Activated T-helper 2 cell treated with anti-CD3 and anti-CD28 coated beads, Interferon-gamma antibody, Interleukin-2, Interleukin-4, amounts not matched to agents 10 μg/mL and 5 μg/mL and 100 μg/mL, durations not matched to agents 14 hours and 24 hours and 36 hours (primary cell): ENCODE measurements at regions not wholly inside any gene's neighbourhood (a gene's known extent, or its start where the extent isn't known, plus 50 kb on each side); places are given as distances from the start of the nearest gene placed in this dataset.
"Not testable (repeated sequence)": the region's sequence is repeated elsewhere in the genome, so short reads cannot be mapped to it uniquely, and the experiment has no call there.

ENCODE experiments used
- DNase-seq: peaks from one replicate; pipeline ENCODE4 v3.0.0; 2021; ENCODE audit warnings: low spot score
- H3K27ac Mint-ChIP-seq: one replicate; pipeline ENCODE4 v1.8.0; 2021; ENCODE audit warnings: mixed read lengths
- H3K27me3 Mint-ChIP-seq: one replicate; pipeline ENCODE4 v1.8.0; 2021; ENCODE audit warnings: low read depth, mixed read lengths
- H3K36me3 Mint-ChIP-seq: one replicate; pipeline ENCODE4 v1.8.0; 2021; ENCODE audit warnings: low read depth, mixed read lengths
- H3K4me1 Mint-ChIP-seq: one replicate; pipeline ENCODE4 v1.8.0; 2021; ENCODE audit warnings: low read depth, mixed read lengths
- H3K4me3 Mint-ChIP-seq: one replicate; pipeline ENCODE4 v1.8.0; 2021; ENCODE audit warnings: low read depth, mild to moderate bottlenecking, moderate library complexity, mixed read lengths
- H3K9me3 Mint-ChIP-seq: one replicate; pipeline ENCODE4 v1.8.0; 2021; ENCODE audit warnings: mixed read lengths
- intact Hi-C: fragments of 100-400 bp; cut with micrococcal nuclease; formaldehyde crosslinking; loops from one replicate; pipeline ENCODE4 v1.15.1; 2023

DNA sequence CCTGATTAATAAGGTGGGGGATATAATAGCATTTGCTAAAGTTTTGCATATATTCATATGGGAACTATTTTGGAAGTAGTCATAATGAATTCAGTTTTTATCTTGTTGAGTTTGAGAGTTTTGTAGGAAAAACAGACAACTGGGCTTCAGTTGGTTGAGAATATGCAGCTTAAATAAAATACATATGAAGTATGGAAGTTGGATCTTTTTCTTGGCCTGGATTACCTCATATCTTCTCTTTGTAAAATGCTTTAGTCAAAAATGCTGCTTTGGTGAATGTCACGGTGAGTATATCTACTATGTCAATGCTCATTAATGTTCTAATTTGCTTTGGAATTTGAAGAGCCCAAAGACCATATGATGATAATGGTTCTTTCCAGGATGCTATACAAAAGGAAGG is 552.2 kb upstream of the LMO3 start:
- Mint-ChIP-seq H3K4me1 (no peaks in the 10 kb centered on the region), H3K27ac (no peak overlapping the region), H3K4me3 (no peak overlapping the region), H3K36me3 (no peaks in the 10 kb centered on the region), H3K9me3 (peaks cover 38% of the 10 kb centered on the region), H3K27me3 (no peaks in the 10 kb centered on the region)
- DNase-seq = no peak
- intact Hi-C loops = no loop called here

DNA sequence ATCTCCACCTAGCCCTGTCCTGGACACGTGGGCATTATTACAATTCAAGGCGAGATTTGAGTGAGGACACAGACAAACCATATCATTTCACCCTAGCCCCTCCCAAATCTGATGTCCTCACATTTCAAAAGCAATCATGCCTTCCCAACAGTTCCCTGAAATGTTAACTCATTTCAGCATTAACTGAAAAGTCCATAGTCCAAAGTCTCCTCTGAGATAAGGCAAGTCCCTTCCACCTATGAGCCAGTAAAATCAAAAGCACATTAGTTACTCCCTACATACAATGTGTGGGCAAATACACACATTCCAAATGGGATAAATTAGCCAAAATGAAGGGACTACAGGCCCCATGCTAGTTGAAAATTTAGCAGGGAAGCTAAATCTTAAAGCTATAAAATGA is 546.0 kb upstream of the LMO3 start:
- no peaks in the 10 kb centered on the region for H3K36me3 Mint-ChIP-seq
- H3K27ac Mint-ChIP-seq = no peak overlapping the region
- H3K27me3 Mint-ChIP-seq = no peaks in the 10 kb centered on the region
- H3K9me3 Mint-ChIP-seq = peaks cover 43% of the 10 kb centered on the region
- H3K4me1 Mint-ChIP-seq = no peaks in the 10 kb centered on the region
- no peak for DNase-seq
- intact Hi-C loops = no loop called here
- no peak overlapping the region for H3K4me3 Mint-ChIP-seq

DNA sequence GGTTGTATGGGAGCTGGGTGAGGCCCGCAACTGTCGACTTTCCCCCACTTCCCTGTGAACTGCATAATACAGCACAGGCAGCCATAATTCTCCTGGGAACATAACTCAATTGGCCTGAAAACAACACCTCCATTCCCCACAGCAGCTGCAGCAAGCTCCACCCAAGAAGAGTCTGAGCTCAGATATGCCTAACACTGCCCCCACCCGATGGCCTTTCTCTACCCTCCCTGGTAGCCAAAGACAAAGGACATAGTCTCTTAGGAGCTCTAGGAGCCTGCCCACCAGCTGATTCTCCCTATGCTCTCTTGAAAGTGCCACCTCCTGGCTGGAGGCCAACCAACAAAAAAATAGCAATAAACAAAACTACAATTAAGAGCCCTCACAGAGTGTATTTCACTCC is 542.7 kb upstream of the LMO3 start:
- no peak overlapping the region for H3K27ac Mint-ChIP-seq
- H3K4me1 Mint-ChIP-seq = no peaks in the 10 kb centered on the region
- no peak for DNase-seq
- no peak overlapping the region for H3K4me3 Mint-ChIP-seq
- H3K9me3 Mint-ChIP-seq = peaks cover 43% of the 10 kb centered on the region
- H3K36me3 Mint-ChIP-seq = no peaks in the 10 kb centered on the region
- intact Hi-C loops = no loop called here
- no peaks in the 10 kb centered on the region for H3K27me3 Mint-ChIP-seq

DNA sequence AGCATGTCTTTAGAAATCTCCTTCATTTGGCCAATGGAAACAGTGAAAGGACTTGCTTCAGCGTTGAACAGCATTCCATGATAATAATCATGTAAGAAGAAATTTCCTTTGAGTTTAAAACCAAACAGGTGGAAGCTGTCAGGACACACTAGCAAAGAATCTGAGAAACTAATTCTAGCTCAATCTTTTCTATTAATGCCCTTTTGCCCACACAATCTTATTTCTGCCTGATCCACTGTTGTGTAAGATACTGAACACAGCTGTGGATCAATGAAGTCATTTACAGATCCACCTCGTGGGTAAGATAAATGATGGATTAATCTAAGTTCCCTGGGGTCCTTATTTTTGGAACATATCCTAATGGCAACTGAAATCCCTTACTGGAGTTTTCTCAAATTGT is 536.9 kb upstream of the LMO3 start:
- intact Hi-C loops = no loop called here
- H3K4me3 Mint-ChIP-seq = no peak overlapping the region
- H3K36me3 Mint-ChIP-seq = no peaks in the 10 kb centered on the region
- H3K27ac Mint-ChIP-seq = no peak overlapping the region
- H3K27me3 Mint-ChIP-seq = no peaks in the 10 kb centered on the region
- no peak for DNase-seq
- peaks cover 45% of the 10 kb centered on the region for H3K9me3 Mint-ChIP-seq
- no peaks in the 10 kb centered on the region for H3K4me1 Mint-ChIP-seq

DNA sequence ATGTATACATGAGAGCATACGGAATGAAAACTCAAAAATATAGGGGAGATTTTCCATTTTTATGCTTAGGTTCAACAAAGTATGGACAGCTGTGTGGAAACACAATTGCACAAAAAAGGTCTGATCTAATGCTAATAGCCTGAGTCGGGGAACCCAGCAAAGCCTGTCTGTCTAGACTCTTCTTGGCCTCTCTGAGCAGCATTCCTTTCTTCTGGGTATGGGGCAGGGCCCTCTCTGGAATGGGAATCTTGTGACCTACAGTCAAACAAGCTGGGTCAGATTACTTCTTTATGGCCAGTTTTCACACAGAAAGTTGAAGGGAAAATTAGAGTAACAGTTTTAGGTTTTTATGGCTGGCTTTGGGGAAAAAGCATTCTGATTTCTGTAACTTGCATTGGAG is 534.0 kb upstream of the LMO3 start:
- Mint-ChIP-seq H3K4me3 (no peak overlapping the region), H3K9me3 (peaks cover 37% of the 10 kb centered on the region), H3K36me3 (no peaks in the 10 kb centered on the region), H3K27ac (no peak overlapping the region), H3K4me1 (no peaks in the 10 kb centered on the region), H3K27me3 (no peaks in the 10 kb centered on the region)
- intact Hi-C loops = no loop called here
- DNase-seq = no peak

DNA sequence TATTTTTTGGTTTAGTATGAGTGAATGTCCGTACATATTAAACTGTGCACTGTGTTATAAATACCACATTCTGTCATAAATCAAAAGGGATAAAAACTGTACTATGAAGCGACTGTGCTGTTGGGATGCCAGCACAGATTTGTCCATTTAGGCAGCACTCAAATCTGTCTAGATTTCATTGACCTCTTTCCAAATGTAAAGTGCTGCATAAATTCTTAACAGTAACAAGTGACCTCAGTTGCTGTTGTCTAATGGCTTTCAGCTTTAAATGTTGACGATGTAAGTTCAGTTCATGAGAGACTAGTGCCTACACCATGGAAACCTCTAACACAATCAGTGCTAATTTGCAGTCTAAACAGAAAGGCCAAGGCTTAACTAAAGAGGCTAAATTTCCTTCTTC is 531.4 kb upstream of the LMO3 start:
- Mint-ChIP-seq H3K9me3 (peaks cover 21% of the 10 kb centered on the region), H3K36me3 (no peaks in the 10 kb centered on the region)

DNA sequence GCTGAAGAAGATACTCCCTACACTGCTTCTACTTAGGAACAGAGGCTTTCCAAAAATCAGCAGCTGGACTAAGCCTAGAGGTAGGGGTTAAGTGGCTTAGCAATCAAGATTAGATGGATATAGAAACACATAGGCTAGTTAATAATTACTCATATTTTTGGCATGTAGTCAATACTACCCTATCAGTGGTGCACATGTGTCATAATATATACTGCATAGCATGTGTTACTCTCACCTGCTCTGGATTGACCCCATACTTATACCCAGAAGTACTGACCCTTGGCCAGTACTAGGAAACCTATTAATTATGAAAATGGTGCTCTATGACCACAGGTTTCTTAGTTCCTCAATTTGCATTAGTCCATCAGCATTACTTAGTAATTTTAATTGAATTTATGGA is 528.4 kb upstream of the LMO3 start:
- Mint-ChIP-seq H3K4me1 (no peaks in the 10 kb centered on the region), H3K27me3 (no peaks in the 10 kb centered on the region), H3K27ac (no peak overlapping the region), H3K4me3 (no peak overlapping the region), H3K36me3 (no peaks in the 10 kb centered on the region), H3K9me3 (peaks cover 11% of the 10 kb centered on the region)
- intact Hi-C loops = no loop called here
- DNase-seq = no peak

More for the DNA sequence above, 531.4 kb upstream of the LMO3 start:
- no peak overlapping the region for H3K4me3 Mint-ChIP-seq
- no peak overlapping the region for H3K27ac Mint-ChIP-seq
- intact Hi-C loops = no loop called here
- no peaks in the 10 kb centered on the region for H3K27me3 Mint-ChIP-seq
- DNase-seq = no peak
- no peaks in the 10 kb centered on the region for H3K4me1 Mint-ChIP-seq

DNA sequence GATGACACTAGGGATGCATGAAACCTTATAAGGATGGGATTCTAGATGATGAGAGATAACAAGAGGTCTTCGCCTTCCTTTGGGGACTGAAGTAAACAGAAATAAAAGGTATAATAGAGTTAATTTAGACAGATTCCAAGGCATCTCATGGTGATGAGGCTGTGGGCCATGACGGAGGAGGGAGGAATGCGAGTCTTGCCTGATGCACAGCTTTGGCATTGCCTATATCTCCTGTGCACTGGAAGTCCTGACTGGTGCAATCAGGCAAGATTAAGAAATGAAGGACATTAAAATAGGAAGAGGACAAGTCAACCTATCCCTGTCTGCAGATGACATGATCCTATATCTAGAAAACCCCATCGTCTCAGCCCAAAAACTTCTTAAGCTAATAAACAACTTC is 526.4 kb upstream of the LMO3 start:
- Mint-ChIP-seq H3K27me3 (no peaks in the 10 kb centered on the region), H3K4me1 (no peaks in the 10 kb centered on the region), H3K4me3 (no peak overlapping the region), H3K36me3 (no peaks in the 10 kb centered on the region), H3K9me3 (peaks cover 6% of the 10 kb centered on the region), H3K27ac (no peak overlapping the region)
- intact Hi-C loops = no loop called here
- DNase-seq = no peak

DNA sequence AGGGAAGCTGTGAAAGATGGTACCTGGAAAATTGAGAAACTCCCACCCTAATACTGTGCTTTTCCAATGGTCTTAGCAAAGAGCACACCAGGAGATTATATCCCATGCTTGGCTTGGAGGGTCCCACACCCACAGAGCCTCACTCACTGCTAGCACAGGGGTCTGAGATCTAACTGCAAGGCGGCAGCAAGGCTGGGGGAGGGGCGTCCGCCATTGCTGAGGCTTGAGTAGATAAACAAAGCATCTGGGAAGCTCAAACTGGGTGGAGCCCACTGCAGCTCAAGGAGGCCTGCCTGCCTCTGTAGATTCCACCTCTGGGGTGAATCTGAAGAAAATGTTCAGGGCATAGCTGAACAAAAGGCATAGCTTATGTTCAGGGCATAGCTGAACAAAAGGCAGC is 510.6 kb upstream of the LMO3 start:
- H3K4me3 Mint-ChIP-seq, DNase-seq, H3K4me1 Mint-ChIP-seq, H3K27me3 Mint-ChIP-seq, H3K27ac Mint-ChIP-seq, intact Hi-C loops, H3K36me3 Mint-ChIP-seq: not testable (repeated sequence)
- peaks cover 45% of the 10 kb centered on the region for H3K9me3 Mint-ChIP-seq

DNA sequence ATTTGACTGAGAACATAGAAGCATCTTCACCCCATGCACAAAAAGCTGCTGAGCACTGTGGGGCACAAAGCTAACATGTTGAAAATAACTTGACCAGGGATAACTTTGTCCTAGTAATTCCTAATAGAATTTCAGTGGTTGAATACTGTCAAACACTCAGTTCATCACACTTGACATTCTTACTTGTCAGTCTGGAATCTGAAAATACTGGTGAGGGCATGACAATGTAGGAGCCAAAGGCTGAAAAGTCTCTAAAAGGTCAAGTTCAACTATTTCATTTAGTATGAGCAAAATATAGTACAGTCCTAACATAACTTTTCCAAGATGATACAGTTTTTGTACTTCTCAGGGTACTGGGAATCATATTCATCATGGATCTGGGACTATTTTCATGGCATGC is 504.4 kb upstream of the LMO3 start:
- Mint-ChIP-seq H3K27ac (no peak overlapping the region), H3K4me3 (no peak overlapping the region), H3K9me3 (peaks cover 40% of the 10 kb centered on the region), H3K27me3 (no peaks in the 10 kb centered on the region), H3K36me3 (no peaks in the 10 kb centered on the region), H3K4me1 (no peaks in the 10 kb centered on the region)
- DNase-seq = no peak
- intact Hi-C loops = no loop called here

DNA sequence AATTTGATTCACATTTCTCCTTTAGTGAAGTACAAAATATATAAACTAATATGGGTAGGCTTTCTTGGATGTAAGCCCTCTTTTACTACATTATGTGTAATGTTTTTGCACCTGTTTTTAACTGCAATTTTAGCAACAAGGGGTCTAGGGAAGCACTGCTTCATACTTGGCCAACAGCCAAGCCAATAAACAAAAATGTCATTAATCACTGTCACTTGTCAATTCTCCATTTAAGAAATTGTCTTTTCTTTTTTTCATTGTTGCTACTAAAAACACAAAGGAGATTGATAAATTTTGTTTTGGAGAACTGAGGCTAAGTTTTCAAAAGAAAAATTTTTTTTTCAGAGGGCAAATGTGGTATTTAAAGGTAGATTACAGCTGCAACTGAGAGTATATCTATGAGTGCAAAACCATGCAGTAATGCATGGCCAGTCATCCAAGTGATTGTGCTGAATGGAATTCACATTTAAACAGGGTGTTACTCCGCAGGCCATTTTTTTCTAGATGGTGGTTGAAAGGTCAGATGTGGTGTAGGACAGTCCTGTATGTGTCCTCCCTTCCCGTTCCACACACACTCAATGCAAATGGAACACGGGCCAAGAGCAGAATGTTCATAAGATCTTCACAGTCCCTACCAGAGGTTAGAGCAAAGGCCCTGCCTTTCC is 503.0 kb upstream of the LMO3 start:
- no peak overlapping the region for H3K27ac Mint-ChIP-seq
- no peak overlapping the region for H3K4me3 Mint-ChIP-seq
- peaks cover 41% of the 10 kb centered on the region for H3K9me3 Mint-ChIP-seq
- no peaks in the 10 kb centered on the region for H3K4me1 Mint-ChIP-seq
- intact Hi-C loops = no loop called here
- H3K27me3 Mint-ChIP-seq = no peaks in the 10 kb centered on the region
- no peaks in the 10 kb centered on the region for H3K36me3 Mint-ChIP-seq
- DNase-seq = no peak

DNA sequence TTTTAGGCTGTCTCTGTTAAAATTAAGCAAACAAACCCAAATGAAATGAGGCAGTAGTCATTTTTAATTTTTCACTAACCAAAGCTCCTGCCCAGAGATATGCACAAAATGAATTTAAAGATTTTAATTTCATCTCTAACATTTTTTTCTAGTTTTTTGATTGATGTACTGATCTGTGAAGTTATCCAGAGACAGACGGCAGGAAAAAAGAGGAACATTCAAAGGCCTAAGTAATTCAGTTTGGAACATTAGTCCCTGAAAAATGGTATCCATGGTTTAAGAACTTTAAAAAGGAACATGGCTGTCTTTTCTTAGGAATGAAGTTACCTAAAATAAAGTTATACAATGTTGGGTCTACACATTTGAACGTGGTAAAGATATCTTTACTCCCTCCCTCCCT is 498.8 kb upstream of the LMO3 start:
- H3K27me3 Mint-ChIP-seq = no peaks in the 10 kb centered on the region
- H3K36me3 Mint-ChIP-seq = no peaks in the 10 kb centered on the region
- DNase-seq = no peak

DNA sequence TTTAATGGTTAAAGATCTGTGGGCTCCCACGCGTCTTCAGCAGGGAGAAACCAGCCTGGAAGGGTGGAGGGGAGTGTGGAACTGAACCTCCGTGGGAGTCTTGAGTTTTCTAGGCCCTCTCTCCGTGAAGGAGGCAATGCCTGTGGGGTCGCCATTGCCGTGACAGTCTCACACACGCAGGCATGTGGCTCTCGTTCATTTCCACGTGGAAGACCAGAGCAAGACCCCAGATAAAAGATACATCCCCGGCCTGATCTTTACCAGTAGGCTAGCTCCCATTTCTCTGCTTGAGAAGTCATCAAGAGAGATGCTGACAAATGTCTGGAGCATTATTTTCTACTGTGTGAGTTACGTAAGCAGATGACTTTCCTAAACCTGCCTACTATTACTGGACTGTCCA is 491.7 kb upstream of the LMO3 start:
- Mint-ChIP-seq H3K27ac (no peak overlapping the region), H3K9me3 (peaks cover 49% of the 10 kb centered on the region), H3K4me3 (no peak overlapping the region), H3K36me3 (no peaks in the 10 kb centered on the region), H3K27me3 (no peaks in the 10 kb centered on the region), H3K4me1 (no peaks in the 10 kb centered on the region)
- no peak for DNase-seq
- intact Hi-C loops = no loop called here

More for the DNA sequence above, 498.8 kb upstream of the LMO3 start:
- Mint-ChIP-seq H3K9me3 (peaks cover 44% of the 10 kb centered on the region), H3K4me1 (no peaks in the 10 kb centered on the region), H3K4me3 (no peak overlapping the region), H3K27ac (no peak overlapping the region)
- intact Hi-C loops = no loop called here

DNA sequence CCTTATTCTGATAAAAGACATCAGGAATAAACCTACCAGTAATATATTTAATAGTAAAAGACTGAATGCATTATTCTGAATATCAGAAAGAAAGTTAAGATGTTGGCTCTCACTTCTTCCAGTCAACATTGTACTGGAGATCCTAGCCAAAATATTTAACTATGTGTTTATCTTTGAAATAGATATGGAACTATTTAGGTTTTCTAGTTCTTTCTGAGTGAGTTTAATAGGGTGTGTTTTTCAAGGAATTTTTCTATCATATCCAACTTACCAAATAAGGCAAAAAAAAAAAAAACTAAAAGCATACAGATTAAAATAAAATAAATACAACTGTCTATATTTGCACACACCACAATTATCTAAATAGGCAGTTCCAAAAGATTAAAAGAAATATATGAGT is 478.9 kb upstream of the LMO3 start:
- H3K27ac Mint-ChIP-seq = no peak overlapping the region
- H3K36me3 Mint-ChIP-seq = no peaks in the 10 kb centered on the region
- intact Hi-C loops = no loop called here
- H3K4me3 Mint-ChIP-seq = no peak overlapping the region
- no peaks in the 10 kb centered on the region for H3K4me1 Mint-ChIP-seq
- H3K9me3 Mint-ChIP-seq = peaks cover 48% of the 10 kb centered on the region
- no peaks in the 10 kb centered on the region for H3K27me3 Mint-ChIP-seq
- no peak for DNase-seq
